ENCODE measurements at regions not wholly inside any gene's neighbourhood (a gene's known extent, or its start where the extent isn't known, plus 50 kb on each side); places are given as distances from the start of the nearest gene placed in this dataset.

GRCh38 chr5:165196961-165197360 is 1691.5 kb downstream of the MAT2B start:
- TF ChIP-seq FOS (IDR thresholded peaks at IDR 0.05; ENCODE audit: borderline replicate concordance, extremely low read depth, insufficient read length) (no peak), BMI1 (IDR thresholded peaks at IDR 0.05; ENCODE audit: borderline replicate concordance) (no peak)

All from GM12878 (cell line).